ENCODE measurements at regions not wholly inside any gene's neighbourhood (a gene's known extent, or its start where the extent isn't known, plus 50 kb on each side); places are given as distances from the start of the nearest gene placed in this dataset.
"Not testable (repeated sequence)": the region's sequence is repeated elsewhere in the genome, so short reads cannot be mapped to it uniquely, and the experiment has no call there.

DNA sequence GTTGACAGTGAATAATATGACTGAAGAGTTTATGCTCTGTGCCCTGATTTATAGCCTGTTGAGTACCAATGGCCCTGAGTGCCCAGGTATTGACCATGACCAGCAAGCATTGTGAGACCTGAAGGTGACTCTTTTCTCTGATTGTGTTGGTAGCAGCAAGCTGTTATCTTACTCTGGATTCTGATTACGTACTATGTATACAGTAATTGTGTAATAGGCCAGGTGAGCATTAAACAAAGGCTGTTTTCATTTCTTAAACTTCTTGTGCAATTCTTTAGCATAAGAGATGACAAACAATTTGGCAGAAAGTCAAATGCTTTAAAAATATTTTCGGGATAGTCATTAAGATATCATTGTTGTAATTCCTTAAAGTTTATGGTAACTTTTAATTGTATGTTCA is 111.7 kb upstream of the PTPRK start:
- in situ Hi-C loops (cut with HindIII; ENCODE audit: low pct_unique_long_range_greater_than_20kb, low sequenced_read_pairs) = no loop called here

DNA sequence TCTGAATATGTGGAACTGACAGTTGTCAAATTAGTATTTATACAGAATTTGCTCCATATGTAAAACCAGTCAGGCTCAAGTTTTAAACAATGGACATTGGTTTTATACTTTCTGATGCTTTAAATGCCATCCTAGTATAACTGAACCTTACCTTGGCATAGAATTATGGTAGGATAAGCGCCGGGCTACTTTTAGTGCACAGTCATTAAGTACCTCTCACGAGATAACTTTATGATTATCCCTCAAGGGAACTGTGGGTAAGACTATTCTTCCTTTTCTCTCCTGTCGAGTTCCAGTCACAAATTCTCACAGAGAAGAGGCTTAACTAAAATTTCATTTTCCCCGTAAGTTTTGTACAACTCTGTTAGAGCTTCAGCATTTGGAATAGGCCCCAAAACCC is 110.6 kb upstream of the PTPRK start:
- in situ Hi-C loops (cut with HindIII; ENCODE audit: low pct_unique_long_range_greater_than_20kb, low sequenced_read_pairs) = no loop called here
- no peak for DNase-seq (ENCODE audit: low read depth)

More for the DNA sequence above, 111.7 kb upstream of the PTPRK start:
- DNase-seq (ENCODE audit: low read depth) = no peak

DNA sequence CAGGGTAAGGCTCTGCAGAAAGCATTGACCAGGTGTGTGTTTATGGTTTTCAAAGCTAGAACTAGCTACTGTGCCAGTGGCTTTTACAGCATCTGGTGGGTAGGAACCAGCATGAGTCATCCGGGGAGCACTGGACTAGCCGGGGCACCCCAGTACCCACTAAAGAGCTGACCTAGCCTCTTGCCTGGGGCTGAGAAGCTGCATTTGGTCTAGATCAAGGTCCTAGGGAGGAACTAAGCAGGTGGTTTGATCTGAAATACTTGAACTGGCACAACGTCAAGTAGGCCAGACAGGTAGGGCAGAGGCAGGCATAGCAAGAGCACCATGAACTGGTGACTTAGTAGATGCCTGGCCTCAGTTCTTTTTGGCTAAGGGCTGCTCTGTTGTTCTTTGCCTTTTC is 109.8 kb upstream of the PTPRK start:
- in situ Hi-C loops (cut with HindIII; ENCODE audit: low pct_unique_long_range_greater_than_20kb, low sequenced_read_pairs) = no loop called here
- no peak for DNase-seq (ENCODE audit: low read depth)

DNA sequence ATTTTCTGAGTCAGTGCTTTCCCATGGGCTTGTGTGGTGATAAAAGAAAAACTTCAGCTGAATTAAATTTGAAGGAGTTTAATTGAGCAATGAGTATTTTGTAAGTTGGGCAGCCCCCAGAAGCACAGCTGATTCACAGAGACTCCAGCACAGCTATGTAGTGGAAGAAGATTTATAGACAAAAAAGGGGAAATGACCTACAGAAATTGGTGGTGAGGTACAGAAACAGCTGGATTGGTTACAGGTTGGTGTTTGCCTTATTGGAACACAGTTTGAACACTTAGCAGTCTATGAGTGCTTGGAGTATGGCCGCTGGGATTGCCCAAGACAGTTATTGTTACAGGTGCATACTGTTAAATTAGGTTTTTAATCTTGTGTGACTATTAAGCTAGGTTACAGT is 96.9 kb upstream of the PTPRK start:
- in situ Hi-C loops (cut with HindIII; ENCODE audit: low pct_unique_long_range_greater_than_20kb, low sequenced_read_pairs) = no loop called here
- DNase-seq (ENCODE audit: low read depth) = no peak

DNA sequence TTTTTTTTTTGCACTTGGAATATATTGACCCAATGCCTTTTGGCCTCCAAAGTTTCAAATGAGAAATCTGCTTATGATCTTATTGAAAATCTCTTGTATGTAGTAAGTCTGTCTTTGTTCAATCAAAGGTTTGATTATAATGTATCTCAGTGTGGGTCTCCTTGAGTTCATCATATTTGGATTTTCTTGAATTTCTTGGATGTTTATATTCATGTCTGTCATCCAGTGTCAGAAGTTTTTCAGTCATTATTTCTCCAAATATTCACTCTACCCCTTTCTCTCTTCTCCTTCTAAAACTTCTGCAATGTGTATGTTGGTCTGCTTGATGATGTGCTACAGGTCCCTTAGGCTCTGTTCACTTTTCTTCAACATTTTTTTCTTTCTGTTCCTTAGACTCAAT is 95.9 kb upstream of the PTPRK start:
- no peak for DNase-seq (ENCODE audit: low read depth)
- in situ Hi-C loops (cut with HindIII; ENCODE audit: low pct_unique_long_range_greater_than_20kb, low sequenced_read_pairs) = no loop called here

DNA sequence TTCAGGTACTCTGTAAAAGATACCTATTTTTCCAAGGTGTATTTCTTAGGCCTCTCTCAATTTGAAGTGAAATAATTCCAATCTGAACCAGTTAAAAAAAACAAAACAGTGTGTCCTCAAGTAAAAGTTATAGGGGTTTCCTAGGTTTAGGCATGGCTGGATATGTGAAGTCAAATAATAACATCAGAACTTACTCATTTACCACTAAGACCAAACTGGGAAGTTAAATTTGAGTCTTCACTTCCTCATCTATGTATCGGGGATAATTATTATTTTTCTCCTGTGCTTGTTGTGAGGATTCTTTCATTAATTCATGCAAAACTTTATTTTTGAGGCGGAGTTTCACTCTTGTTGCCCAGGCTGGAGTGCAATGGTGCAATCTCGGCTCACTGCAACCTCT is 86.2 kb upstream of the PTPRK start:
- DNase-seq (ENCODE audit: low read depth) = no peak
- in situ Hi-C loops (cut with HindIII; ENCODE audit: low pct_unique_long_range_greater_than_20kb, low sequenced_read_pairs) = no loop called here

DNA sequence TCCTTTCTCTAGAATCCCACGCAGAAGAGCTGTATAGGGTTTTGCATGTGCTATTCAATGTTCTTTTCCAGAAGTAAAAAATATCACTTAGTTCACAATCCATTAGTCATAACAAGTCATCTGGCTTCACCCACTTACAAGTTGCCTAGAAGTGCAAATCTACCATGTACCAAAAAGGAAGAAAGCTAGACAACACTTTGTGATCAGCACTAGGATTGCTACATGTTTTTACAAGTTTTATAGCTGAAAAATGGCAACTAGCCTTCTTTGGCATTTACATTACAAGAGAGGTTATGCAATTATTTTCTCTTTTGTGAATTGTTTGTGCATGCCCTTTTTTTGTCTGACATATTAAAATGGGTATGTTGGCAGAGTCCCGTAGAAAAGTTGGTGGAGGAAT is 85.6 kb upstream of the PTPRK start:
- in situ Hi-C loops (cut with HindIII; ENCODE audit: low pct_unique_long_range_greater_than_20kb, low sequenced_read_pairs) = no loop called here

DNA sequence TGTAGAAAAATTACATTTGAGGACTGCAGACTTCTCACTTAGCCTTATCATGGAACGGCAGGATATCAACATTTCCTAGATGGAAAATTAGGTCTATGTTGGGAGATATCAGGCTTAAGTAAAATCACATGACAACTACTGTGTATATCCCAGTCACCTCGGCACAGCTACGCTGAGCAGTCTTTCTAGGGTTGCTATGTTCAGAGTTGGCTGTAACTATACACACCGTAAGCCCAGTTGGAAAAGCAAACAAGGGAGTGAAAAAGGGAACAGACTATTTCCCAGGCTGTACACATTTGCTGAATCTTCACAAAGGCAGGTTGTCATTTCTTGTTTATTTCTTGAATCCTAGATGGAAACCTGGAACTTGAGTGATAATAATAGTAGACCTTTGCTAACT is 80.7 kb upstream of the PTPRK start:
- in situ Hi-C loops (cut with HindIII; ENCODE audit: low pct_unique_long_range_greater_than_20kb, low sequenced_read_pairs) = no loop called here
- DNase-seq (ENCODE audit: low read depth) = no peak

More for the DNA sequence above, 85.6 kb upstream of the PTPRK start:
- no peak for DNase-seq (ENCODE audit: low read depth)

DNA sequence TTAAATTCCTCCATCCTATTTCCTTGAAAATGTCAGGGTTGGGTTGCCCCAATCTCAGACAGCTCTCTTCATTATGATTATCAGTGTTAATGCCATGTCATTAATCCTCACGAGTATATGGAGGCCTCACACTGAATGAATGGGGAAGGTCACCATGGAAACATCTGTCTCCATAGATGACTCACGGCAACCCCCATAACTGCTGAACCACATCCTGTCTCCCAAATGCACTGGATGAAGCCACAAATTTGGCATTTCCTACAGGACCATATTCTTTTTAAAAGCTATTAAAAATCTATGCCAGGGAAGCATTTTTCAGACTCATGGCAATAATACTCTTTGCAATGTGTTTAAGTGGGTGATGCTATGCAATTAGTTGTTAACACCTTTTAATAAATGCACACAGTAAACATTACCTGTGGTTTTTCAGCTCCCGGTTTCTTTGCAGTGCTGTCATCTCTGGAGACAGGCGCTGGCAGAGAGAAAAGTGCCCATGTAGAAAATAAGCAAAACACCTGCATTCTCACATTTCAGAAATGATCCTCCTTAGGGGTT is 80.1 kb upstream of the PTPRK start:
- DNase-seq (ENCODE audit: low read depth) = no peak
- in situ Hi-C loops (cut with HindIII; ENCODE audit: low pct_unique_long_range_greater_than_20kb, low sequenced_read_pairs) = no loop called here

DNA sequence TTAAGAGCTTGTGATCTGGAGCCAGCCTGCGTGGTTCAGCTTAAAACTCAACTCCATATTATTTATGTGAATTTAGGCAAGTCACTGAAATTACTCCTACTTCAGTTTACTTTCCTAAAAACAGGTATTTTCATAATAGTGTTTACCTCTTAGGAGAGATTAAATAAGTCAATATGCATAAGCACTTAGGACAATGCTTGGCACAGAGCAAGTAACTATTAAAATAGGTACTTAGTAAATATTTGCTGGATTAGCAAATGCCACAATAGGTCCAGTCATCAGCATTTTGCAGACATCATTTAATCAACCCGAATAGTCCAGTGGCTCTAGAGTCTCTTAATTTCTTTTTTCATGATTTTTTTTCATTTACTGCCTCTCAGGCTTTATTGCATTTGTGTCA is 78.6 kb upstream of the PTPRK start:
- DNase-seq (ENCODE audit: low read depth) = no peak
- in situ Hi-C loops (cut with HindIII; ENCODE audit: low pct_unique_long_range_greater_than_20kb, low sequenced_read_pairs) = no loop called here

DNA sequence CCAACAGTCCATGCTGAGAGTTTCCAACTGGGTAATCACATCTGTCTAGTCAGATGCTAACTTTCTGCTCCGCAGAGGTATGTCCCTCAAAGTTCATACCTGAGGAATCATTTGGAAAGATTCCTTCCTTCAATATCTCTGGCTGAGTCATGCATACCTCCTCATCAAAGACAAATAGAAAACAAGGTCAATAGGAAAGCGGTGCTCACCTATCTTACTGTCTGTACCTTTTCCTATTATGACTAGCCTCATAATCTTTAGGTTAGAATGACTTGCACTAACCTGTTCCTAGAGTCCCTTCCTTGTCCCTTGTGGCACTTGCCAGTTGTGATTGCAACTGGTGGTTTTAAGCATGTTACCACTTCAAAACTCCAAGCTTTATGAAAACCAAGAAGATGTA is 78.2 kb upstream of the PTPRK start:
- in situ Hi-C loops (cut with HindIII; ENCODE audit: low pct_unique_long_range_greater_than_20kb, low sequenced_read_pairs) = no loop called here
- no peak for DNase-seq (ENCODE audit: low read depth)

DNA sequence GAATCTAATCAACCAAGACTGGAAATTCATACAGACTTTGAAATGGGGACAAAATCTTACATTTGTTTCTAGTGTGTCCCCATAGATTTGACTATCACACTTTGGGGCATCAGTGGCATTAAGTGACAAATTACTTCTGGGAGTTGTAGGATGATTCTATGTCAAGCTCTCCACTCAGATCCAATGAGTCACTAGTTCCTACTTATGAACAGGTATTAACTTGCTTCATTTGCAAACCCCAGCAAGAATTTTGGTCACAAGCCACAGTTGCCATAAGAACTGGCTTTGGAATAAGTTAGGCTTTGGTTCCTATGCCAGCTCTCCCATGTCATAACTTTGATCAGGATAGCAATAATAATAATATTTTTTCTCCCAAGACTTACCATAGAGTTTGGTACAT is 77.6 kb upstream of the PTPRK start:
- in situ Hi-C loops (cut with HindIII; ENCODE audit: low pct_unique_long_range_greater_than_20kb, low sequenced_read_pairs) = no loop called here

DNA sequence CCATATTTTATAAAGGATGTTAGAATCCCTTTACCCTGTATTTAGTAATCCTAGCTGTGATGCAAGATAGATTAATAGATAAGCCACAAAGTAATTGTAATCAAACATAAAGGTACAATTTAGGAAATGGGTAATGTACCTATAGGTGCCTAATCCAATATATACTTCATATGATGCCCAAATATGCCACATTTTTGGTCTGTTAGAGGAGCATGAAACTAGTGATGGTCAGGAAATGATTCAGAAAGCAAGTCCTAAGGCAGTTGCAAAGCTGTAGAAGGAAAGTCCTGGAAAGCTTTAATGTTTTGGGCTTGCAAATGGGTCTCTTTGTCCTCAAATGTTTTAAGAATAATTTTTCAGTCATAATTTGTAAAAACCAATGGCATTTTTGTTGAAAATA is 76.6 kb upstream of the PTPRK start:
- DNase-seq (ENCODE audit: low read depth) = no peak
- in situ Hi-C loops (cut with HindIII; ENCODE audit: low pct_unique_long_range_greater_than_20kb, low sequenced_read_pairs) = no loop called here

More for the DNA sequence above, 77.6 kb upstream of the PTPRK start:
- DNase-seq (ENCODE audit: low read depth) = no peak

DNA sequence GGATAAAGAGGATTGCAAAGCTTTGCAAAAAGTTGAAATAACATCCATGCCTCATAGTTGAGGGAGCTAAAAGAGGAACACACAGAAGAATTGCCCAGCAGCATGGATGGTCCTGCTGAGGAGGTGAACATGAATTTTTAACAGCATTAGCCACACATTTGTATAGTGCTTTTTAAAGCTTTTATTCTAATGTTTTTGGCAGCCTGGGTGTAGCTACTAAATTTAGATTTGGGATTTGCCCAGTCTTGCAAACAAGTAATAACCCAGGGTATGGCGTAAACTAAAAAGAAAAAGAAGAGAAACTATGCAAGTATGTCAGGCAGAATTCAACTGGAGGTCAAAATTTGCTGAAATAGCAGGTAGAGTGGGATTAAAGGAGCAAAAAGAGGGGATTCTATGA is 75.1 kb upstream of the PTPRK start:
- no peak for DNase-seq (ENCODE audit: low read depth)
- in situ Hi-C loops (cut with HindIII; ENCODE audit: low pct_unique_long_range_greater_than_20kb, low sequenced_read_pairs) = no loop called here

DNA sequence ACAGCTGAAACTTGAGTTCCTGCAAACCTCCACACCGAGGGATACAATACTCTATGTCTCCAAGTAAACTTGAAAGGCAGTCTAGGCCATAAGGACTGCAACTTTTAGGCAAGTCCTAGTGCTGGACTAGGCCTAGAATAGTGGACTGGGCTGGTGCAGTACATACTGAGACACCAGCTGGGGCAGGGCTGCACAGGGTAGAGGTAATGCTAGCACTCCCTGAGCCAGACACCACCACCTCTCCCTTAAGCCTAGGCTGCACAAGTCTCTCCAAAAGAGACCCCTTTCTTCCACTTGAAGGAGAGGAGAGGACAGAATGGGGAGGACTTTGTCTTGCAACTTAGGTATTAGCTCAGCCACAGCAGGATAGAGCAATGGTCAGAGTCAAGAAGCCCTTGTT is 65.7 kb upstream of the PTPRK start:
- in situ Hi-C loops (cut with HindIII; ENCODE audit: low pct_unique_long_range_greater_than_20kb, low sequenced_read_pairs) = no loop called here

DNA sequence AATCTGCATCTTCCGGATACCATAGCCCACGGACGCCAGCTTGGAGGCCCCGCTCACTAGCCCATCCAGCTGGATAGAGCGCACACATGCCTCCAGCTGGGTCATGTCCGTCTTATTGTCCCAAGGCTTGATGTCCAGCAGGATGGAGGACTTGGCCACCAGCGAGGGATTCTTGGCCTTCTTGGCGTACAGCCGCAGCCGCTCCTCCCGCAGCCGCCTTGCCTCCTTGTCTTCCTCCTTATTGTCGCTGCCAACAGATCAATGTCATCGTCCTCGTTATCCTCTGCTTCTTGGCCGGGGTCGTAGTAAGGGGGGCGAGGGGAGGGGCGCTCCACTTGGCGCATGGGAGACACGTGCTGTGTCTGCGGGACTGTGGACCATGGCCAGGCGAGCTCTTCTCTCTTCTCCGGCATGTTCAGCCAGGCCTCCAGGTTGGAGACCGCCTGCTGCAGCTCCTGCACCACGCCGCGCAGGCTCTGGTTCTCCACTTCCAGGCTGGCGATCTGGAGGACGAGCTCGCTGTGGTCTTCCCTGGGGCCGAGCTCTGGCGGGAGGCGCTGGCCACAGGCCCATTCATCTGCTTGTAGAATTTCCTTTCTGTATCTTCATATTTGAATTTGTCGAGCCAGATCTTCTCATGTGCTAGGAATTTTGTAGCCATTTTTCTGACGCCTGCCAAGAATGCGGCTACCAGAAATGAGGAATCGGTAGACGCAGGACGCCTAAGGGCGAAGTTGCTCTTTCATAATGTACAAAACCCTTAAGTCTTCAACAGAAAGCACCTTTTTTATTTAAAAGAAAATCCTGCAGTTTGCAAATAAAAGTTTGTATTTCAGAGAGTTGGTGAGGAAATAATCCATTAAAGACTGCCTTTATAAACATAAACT is 60.1 kb upstream of the PTPRK start:
- in situ Hi-C loops (cut with HindIII; ENCODE audit: low pct_unique_long_range_greater_than_20kb, low sequenced_read_pairs) = no loop called here
- DNase-seq (ENCODE audit: low read depth) = no peak

More for the DNA sequence above, 65.7 kb upstream of the PTPRK start:
- DNase-seq (ENCODE audit: low read depth) = no peak

DNA sequence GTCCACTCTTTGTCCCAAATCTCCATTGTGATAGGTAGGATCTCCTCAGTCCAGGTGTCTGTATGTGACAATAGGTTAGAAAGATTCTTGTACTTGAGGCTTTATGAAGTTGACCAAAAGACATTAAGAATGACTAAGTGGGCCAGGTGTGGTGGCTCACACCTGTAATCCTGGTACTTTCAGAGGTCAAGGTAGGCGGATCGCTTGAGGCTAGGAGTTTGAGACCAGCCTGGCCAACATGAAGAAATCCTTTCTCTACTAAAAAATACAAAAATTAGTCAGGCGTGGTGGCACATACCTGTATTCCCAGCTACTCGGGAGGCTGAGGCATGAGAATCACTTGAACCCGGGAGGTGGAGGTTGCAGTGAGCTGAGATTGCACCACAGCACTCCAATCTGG is 54.9 kb upstream of the PTPRK start:
- in situ Hi-C loops (cut with HindIII; ENCODE audit: low pct_unique_long_range_greater_than_20kb, low sequenced_read_pairs); DNase-seq (ENCODE audit: low read depth): not testable (repeated sequence)

DNA sequence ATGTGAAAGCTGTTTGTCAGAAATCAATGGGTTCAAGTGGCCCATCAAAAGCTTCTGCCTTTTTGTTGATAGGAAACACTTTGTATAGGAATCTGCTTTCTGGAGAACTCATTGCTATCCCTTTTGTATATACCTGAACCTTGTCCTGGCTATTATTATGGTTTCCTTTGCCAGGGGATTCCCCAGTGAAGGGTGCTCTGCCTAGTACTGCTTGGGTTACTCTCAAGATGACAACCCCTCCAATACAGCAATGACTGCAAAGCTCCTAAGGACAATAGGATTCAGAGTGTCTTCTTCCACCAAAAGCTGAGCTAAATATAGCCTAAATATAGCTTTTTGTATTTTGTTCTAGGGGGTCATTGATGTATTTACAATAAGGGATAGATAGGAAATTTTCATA is 54.0 kb upstream of the PTPRK start:
- no peak for DNase-seq (ENCODE audit: low read depth)
- in situ Hi-C loops (cut with HindIII; ENCODE audit: low pct_unique_long_range_greater_than_20kb, low sequenced_read_pairs) = no loop called here

DNA sequence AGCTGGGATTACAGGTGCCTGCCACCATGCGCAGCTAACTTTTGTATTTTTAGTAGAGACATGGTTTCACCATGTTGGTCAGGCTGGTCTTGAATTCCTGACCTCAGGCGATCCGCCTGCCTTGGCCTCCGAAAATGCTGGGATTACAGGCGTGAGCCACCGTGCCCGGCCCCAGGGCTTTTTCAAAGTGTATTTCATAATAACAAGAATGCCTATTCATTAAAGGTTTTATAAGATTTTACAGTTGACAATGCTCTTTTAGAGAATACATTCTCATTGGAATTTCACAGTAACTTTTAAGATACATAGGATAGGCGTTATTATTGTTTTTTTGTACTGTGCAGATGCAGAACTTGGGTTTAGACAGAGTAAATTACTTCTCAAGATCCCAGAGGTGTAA is 52.6 kb upstream of the PTPRK start:
- in situ Hi-C loops (cut with HindIII; ENCODE audit: low pct_unique_long_range_greater_than_20kb, low sequenced_read_pairs) = no loop called here
- no peak for DNase-seq (ENCODE audit: low read depth)

DNA sequence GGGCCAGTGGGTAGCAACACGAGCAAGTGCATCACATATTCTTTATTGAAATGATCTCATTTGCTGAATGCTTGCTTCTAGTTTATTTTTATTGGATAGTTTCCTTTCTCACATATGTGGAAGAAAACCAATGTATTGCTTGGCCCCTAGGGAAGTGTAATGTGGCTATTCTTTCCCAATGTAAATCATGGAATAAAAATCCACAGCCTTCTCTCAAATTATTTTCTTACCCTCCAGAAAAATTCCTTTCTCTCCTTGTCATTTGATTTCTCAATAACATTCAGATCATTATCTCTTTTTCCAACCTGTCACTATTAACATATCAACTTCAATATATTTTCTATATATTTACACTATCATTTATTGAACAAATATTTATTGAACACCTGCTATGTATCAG is 51.9 kb upstream of the PTPRK start:
- DNase-seq (ENCODE audit: low read depth) = no peak
- in situ Hi-C loops (cut with HindIII; ENCODE audit: low pct_unique_long_range_greater_than_20kb, low sequenced_read_pairs) = no loop called here
